SU-DHL-6 (cell line): ENCODE measurements at regions not wholly inside any gene's neighbourhood (a gene's known extent, or its start where the extent isn't known, plus 50 kb on each side); places are given as distances from the start of the nearest gene placed in this dataset.

Source experiments
- H2AFZ ChIP-seq: fragments of 200-600 bp; sonication (generic); 2 replicates; pipeline ENCODE4 v1.6.1; 2014; ENCODE audit warnings: low read depth, mild to moderate bottlenecking, moderate library complexity, mixed read lengths, antibody characterized with exemption, low read length; ENCODE audit not compliant: severe bottlenecking
- H3F3A ChIP-seq: fragments of 200-600 bp; shearing (Covaris generic); 2 replicates; pipeline ENCODE4 v1.6.0; 2016; ENCODE audit warnings: antibody characterized with exemption, mild to moderate bottlenecking; ENCODE audit not compliant: insufficient read depth
- H3K27ac ChIP-seq: fragments of 200-600 bp; sonication (generic); 2 replicates; pipeline ENCODE4 v1.5.1; 2016; ENCODE audit warnings: low read depth, mild to moderate bottlenecking, low read length, moderate library complexity, mixed read lengths
- H3K27me3 ChIP-seq: fragments of 200-600 bp; sonication (generic), shearing (Covaris generic); 2 replicates; pipeline ENCODE4 v1.6.0; 2014; ENCODE audit warnings: mild to moderate bottlenecking, low read length
- H3K36me3 ChIP-seq: fragments of 200-600 bp; sonication (generic); 2 replicates; pipeline ENCODE4 v1.6.1; 2014; ENCODE audit warnings: mild to moderate bottlenecking, low read length, mixed read lengths
- H3K4me2 ChIP-seq: fragments of 300-600, 200-600 bp; shearing (Covaris generic), sonication (generic); 2 replicates; pipeline ENCODE4 v1.6.0; 2014; ENCODE audit warnings: low read length, low read depth, mild to moderate bottlenecking; ENCODE audit not compliant: poor library complexity, severe bottlenecking
- H3K4me3 ChIP-seq: fragments of 200-600 bp; sonication (generic); 2 replicates; pipeline ENCODE4 v1.5.1; 2014; ENCODE audit warnings: antibody characterized with exemption, low read length, mild to moderate bottlenecking, mixed read lengths; ENCODE audit not compliant: insufficient read depth, poor library complexity, severe bottlenecking
- H3K79me2 ChIP-seq: fragments of 200-600 bp; sonication (generic); 2 replicates; pipeline ENCODE4 v1.6.1; 2014; ENCODE audit warnings: mild to moderate bottlenecking, low read length, moderate library complexity; ENCODE audit not compliant: insufficient read depth
- H3K9ac ChIP-seq: fragments of 200-600 bp; sonication (generic); 2 replicates; pipeline ENCODE4 v1.7.0; 2014; ENCODE audit warnings: mild to moderate bottlenecking, low read length
- H3K9me2 ChIP-seq: fragments of 200-600 bp; sonication (generic); replicated peaks from 2 replicates; pipeline ENCODE4 v1.6.1; 2014; ENCODE audit warnings: low read length; ENCODE audit not compliant: insufficient read depth
- H3K9me3 ChIP-seq: fragments of 200-600 bp; sonication (generic); 2 replicates; pipeline ENCODE4 v1.6.1; 2014; ENCODE audit warnings: low read length, mixed read lengths; ENCODE audit not compliant: insufficient read depth
- H4K20me1 ChIP-seq: fragments of 200-600 bp; sonication (generic); 2 replicates; pipeline ENCODE4 v1.6.1; 2014; ENCODE audit warnings: low read depth, mild to moderate bottlenecking, antibody characterized with exemption, low read length, moderate library complexity, mixed read lengths
- CTCF ChIP-seq: fragments of 200-600 bp; sonication (generic); IDR thresholded peaks from one replicate; pipeline ENCODE4 v1.5.1; 2017; ENCODE audit warnings: antibody characterized with exemption, mild to moderate bottlenecking, low read length, moderate library complexity; ENCODE audit not compliant: insufficient read depth, poor library complexity, severe bottlenecking
- EZH2phosphoT487 ChIP-seq: fragments of 200-600 bp; sonication (generic), shearing (Covaris generic); conservative IDR thresholded peaks from 2 replicates; pipeline ENCODE4 v1.6.1; 2018; ENCODE audit warnings: mild to moderate bottlenecking, antibody characterized with exemption, low read length, moderate library complexity, mixed read lengths

- H3K27me3 ChIP-seq, result no peaks in the 10 kb centered on the region
- H3K9ac ChIP-seq, result no peak overlapping the region
- no peak overlapping the region for H2AFZ ChIP-seq
- H3K36me3 ChIP-seq, result no peaks in the 10 kb centered on the region
- H3K9me2 ChIP-seq, result no peaks in the 10 kb centered on the region
- H3F3A ChIP-seq, result no peaks in the 10 kb centered on the region
- H3K79me2 ChIP-seq, result no peaks in the 10 kb centered on the region
- no peak overlapping the region for H3K4me2 ChIP-seq
- H3K27ac ChIP-seq, result no peak overlapping the region
- H4K20me1 ChIP-seq, result no peaks in the 10 kb centered on the region
- TF ChIP-seq CTCF (no peak), EZH2phosphoT487 (no peak)
- no peak overlapping the region for H3K4me3 ChIP-seq
- no peaks in the 10 kb centered on the region; the same call in 1 of the 2 replicates for H3K9me3 ChIP-seq
Observed at GRCh38 chr16:82319038-82319437, 149.0 kb upstream of the MPHOSPH6 start.

GRCh38 chr16:82317411-82318167 lies 147.6 kb upstream of the MPHOSPH6 start:
- Histone ChIP-seq H3K9ac (no peak overlapping the region), H3K27me3 (no peaks in the 10 kb centered on the region), H3K36me3 (no peaks in the 10 kb centered on the region), H3K4me2 (no peak overlapping the region), H3K79me2 (no peaks in the 10 kb centered on the region), H3F3A (no peaks in the 10 kb centered on the region), H3K9me2 (no peaks in the 10 kb centered on the region), H3K9me3 (no peaks in the 10 kb centered on the region), H3K4me3 (no peak overlapping the region), H2AFZ (no peak overlapping the region), H4K20me1 (no peaks in the 10 kb centered on the region), H3K27ac (no peak overlapping the region)
- TF ChIP-seq EZH2phosphoT487, result no peak

- H3K4me2 ChIP-seq, result no peak overlapping the region
- H3F3A ChIP-seq, result no peaks in the 10 kb centered on the region
- no peak for TF ChIP-seq CTCF
- TF ChIP-seq EZH2phosphoT487, result no peak
- no peaks in the 10 kb centered on the region for H3K9me3 ChIP-seq
- H3K79me2 ChIP-seq, result no peaks in the 10 kb centered on the region
- no peak overlapping the region for H3K27ac ChIP-seq
- no peak overlapping the region for H2AFZ ChIP-seq
- H3K27me3 ChIP-seq, result no peaks in the 10 kb centered on the region
- no peak overlapping the region for H3K9ac ChIP-seq
- H3K36me3 ChIP-seq, result no peaks in the 10 kb centered on the region
- no peaks in the 10 kb centered on the region for H4K20me1 ChIP-seq
- no peaks in the 10 kb centered on the region; the same call in 1 of the 2 replicates for H3K9me2 ChIP-seq
- H3K4me3 ChIP-seq, result no peak overlapping the region
Observed at GRCh38 chr16:82313754-82314153, 143.7 kb upstream of the MPHOSPH6 start.

- TF ChIP-seq EZH2phosphoT487, result no peak
- TF ChIP-seq CTCF, result no peak
- Histone ChIP-seq H2AFZ (no peak overlapping the region), H3K27ac (no peak overlapping the region), H3K79me2 (no peaks in the 10 kb centered on the region), H3K4me2 (no peak overlapping the region), H3K4me3 (no peak overlapping the region), H3K36me3 (no peaks in the 10 kb centered on the region), H3F3A (no peaks in the 10 kb centered on the region), H4K20me1 (no peaks in the 10 kb centered on the region), H3K9me3 (no peaks in the 10 kb centered on the region), H3K27me3 (no peaks in the 10 kb centered on the region), H3K9me2 (no peaks in the 10 kb centered on the region; the same call in 1 of the 2 replicates), H3K9ac (no peak overlapping the region)
Observed at GRCh38 chr16:82311528-82311927, 141.5 kb upstream of the MPHOSPH6 start.
